Activated CD4-positive, alpha-beta T cell treated with anti-CD3 and anti-CD28 coated beads, Interleukin-2, amount 50 U/mL, for 24 hours (primary cell): ENCODE measurements at regions not wholly inside any gene's neighbourhood (a gene's known extent, or its start where the extent isn't known, plus 50 kb on each side); places are given as distances from the start of the nearest gene placed in this dataset.
"Not testable (repeated sequence)": the region's sequence is repeated elsewhere in the genome, so short reads cannot be mapped to it uniquely, and the experiment has no call there.

ENCODE experiments used
- DNase-seq, 2 donors: peaks; one replicate each; pipeline ENCODE4 v3.0.0-alpha.2; 2020; ENCODE audit warnings: low read depth in 1 of 2, low spot score in 1 of 2

DNA sequence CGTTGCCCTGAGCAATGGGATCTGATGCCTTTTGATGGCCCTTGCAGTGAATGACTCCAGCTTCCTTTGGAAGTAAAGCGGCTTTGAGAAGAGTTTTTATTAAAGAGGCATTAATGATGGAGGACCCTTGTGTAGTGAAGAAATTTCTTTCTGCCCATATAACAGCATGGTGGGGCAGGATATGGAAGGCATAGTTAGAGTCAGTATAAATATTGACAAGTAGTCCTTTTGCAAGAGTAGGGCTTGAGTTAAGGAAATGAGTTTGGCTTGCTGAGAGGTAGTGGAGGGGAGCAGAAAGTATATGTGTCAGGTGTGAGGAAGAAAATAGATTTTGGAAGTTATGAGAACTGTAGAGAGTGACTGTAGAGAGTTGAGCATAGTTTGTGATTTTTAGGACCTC, 254.1 kb upstream of the DIO3 start:
- not testable (repeated sequence) for DNase-seq

DNA sequence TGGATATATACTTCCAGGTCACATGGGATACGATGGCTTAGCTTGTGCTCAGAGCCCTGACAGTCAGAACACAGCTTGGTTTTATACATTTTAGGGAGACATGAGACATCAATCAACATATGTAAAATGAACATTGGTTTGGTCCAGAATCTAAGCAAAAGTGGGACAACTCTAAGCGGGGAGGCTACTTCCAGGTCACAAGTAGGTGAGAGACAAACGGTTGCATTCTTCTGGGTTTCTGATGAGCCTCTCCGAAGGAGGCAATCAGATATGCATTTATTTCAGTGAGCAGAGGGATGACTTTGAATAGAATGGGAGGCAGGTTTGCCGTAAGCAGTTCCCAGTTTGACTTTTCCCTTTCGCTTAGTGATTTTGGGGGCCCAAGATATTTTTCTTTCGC, 250.1 kb upstream of the DIO3 start:
- not testable (repeated sequence) for DNase-seq

DNA sequence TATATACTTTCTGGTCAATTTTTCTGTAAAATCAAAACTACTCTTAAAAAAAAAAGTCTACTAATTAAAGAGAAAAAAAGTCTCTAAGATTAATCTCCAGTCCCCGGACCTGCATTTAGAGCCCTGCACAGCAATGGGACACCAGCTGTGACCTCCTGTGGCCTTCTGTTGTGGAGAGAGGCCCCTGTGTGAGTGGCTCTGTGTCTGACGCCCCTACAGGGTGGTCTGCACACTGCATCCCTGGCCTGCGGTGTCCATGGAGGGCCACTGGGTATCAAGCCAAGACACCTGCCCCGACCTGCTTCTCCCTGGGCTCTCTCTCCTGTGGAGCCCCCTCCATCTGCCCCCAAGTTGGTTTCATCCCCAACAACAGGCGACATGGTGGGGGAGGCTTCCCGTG, 248.0 kb upstream of the DIO3 start:
- no peak for DNase-seq

DNA sequence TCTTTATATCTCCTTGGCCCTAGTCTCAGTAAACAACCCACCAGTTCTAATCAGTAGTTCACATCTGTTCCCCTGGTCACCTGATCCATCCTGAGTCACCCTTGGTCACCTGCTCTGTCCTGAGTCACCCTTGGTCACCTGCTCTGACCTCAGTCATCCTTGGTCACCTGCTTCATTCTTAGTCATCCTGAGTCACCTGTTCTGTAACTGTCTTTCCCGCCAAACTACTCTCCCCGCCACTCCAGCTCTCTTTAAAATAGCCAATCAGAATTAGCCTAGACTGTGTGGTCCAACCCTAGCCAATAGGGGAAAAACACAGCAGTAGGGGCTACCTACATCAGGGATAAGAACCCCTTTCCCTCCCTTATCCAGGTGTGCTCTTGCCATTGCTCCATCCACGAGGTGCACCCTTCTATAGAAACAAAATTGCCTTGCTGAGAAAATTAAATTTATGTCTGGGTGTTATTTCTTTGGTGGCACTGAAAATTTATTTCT, 245.4 kb upstream of the DIO3 start:
- DNase-seq = no peak

DNA sequence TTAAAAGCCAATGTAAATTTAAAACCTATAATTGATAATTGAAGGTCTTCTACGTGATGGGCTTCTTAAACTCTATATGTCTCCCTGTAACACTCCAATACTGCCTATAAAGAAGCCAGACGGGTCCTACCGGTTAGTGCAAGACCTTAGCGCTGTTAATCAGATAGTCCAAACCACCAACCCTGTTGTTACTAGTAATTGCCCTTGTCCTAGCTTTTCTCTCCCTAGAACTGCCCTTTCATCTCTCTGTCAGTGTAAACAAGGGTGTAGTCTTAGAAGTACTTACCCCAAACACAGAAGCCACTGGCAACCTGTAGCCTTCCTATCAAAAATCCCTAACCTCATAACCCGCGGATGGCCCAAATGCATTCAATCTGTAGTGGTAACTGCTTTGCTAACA, 243.0 kb upstream of the DIO3 start:
- DNase-seq = no peak

DNA sequence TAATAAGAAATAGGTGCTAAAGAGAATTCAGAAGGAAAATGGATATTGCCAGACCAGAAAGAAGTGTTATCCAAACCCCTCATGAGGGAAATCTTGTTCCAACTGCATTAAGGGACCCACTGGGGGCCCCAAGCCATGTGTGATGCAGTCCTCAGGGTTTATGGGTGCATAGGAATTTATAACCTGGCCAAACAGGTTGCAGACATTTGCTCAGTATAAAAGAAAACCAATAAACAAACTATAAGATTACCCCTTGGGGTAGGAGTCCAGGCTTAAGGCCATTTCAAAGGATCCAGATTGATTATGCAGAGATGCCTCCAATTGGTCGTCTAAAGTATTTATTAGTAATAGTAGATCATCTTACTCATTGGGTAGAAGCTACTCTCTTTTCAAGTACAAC, 240.9 kb upstream of the DIO3 start:
- no peak for DNase-seq

DNA sequence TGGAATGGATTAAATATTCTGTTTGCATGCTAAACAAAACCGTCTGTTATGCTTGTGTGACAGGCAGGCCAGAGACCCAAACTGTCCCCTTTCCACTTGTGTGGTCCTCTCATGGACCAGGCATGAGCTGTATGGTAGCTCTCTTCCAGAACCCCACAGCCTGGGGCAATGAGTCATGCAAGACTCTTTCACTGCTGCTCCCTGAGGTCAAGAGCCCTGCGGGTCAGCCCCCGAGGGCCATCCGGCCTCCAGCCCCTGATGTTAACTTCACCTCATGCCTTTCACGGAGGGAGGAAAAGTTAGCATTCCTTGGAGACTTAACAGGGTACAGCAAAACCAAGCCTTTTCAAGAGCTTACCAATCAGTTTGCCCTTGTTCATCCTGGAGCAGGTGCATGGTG, 239.1 kb upstream of the DIO3 start:
- DNase-seq = no peak

DNA sequence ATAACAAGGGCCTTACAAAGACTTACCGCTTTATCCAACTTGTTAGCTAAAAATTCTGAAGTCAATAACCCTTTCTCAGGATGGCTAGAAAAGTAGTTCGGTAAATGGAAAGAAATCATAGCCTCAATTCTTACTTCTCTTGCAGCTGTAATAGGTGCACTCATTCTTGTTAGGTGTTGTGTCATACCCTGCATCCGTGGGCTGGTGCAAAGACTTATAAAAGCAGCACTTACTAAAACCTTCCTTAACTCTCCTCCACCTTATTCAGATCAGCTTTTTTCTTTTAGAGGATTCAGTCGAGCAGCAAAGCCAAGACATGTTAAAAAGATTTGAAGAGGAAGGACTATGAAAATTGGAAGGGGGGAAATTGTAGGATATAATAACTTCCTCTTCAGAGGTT, 238.2 kb upstream of the DIO3 start:
- DNase-seq = no peak

DNA sequence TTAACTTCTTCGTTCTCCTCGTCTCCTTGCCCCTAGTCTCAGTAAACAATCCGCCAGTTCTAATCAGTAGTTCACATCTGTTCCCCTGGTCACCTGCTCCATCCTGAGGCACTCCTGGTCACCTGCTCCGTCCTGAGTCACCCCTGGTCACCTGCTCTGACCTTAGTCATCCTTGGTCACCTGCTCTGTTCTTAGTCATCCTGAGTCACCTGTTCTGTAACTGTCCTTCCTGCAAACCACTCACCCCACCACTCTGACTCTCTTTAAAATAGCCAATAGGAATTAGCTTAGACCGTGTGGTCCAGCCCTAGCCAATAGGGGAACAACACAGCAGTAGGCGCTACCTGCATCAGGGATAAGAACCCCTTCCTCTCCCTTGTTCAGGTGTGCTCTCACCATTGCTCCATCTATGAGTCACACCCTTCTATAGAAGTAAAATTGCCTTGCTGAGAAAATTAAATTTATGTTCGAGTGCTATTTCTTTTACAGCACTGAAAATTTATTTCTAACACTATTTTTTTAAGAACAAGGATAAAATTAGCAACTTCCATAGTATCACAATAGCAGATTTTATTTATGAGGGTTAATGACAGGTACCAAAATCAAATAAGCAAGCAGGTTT, 237.6 kb upstream of the DIO3 start:
- not testable (repeated sequence) for DNase-seq

DNA sequence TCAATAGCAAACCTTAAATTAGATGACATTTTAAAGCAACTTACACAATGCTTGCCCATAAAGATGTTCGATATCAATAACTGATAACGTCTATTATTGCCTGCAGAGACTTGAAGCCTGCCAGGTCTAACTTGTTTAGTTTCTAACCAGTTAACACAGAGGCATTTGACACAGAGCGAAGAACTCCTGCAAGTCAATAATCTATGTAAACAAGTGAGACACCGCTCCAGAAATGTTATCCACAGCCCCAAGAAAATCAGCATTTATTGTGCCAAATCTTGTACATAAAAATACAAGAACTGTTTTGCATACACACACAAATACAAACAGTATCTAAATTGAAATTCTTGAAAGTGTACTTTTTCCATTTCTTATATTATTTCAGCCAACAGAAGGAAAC, 236.0 kb upstream of the DIO3 start:
- DNase-seq = no peak

DNA sequence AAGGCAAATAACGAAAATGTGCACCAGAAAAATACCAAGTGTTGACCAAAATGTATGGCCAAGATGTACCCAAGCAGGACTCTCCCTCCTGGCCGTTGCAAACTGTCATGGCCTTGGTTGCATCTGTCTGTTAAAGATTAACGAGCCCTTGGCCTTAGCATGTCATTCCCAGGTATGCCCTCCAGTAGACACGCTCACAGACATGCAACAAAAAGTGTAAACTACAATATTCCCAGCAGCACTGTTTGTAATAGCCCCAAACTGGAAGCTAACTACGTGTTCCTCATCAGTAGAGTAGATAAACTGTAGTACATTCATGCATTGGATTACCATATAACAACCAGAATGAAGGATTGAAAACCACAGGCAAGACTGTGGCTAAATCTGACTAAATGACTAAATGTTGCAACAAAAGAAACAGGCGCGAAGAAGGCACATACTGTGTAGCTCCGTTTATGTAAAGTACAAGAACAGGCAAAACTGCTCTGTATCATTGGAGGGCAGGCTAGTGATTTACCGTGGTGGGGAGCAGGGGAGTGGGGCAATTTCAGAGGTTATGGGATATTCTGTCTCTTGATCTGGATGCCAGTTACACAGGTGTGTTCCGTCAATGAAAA, 232.8 kb upstream of the DIO3 start:
- no peak for DNase-seq

DNA sequence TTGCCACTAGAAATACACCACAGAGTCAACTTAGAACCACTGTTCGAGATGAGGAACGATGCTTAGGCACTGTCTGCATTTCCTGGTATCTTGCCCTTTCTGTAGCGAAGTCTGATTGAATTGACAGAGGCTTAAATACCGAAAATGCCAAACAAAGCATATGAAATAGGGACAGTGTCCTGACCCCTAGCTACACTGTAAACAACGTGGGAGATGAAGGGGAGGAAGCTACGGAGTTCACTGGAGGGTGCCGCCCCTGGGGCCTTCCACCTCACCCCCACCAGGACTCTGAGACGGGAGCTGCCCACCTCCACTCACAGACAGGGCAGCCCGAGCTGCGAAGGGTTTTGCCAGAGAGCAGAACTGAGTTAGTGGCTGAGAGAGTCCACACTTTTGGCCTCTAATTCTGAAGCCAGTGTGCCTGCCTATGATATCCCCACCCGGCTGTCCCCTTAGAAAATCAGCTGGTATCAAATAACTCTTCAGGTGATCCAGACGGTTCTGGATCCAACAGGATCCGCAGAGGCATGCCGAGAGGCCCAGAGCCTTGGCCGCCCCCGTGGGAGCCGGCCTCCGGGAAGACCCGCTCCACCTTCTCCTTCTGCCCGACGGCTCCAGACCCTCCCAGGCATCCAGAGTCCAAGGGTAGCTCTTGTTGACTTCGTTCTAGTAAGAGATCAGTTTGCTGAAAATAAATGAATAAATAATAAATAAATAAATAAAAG, 230.7 kb upstream of the DIO3 start:
- DNase-seq = no peak

DNA sequence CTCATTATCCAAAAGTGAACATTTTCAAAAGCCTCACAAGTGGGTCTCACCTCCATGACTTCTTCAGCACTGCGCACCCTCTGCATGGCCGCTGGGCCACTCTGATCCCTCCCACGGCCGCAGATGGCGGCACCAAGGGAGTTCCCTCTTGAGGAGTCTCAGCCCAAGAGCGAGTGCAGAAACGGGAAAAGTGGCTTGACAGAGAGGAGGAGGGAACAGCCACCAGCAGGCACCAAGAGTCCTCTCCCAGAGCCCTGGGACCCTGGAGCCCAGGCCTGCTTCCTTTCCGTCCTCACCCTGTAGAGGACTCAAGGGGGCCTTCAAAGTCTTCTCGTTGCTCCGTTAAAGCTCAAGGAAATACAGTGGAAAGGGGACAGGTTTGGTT, 230.2 kb upstream of the DIO3 start:
- DNase-seq = no peak

DNA sequence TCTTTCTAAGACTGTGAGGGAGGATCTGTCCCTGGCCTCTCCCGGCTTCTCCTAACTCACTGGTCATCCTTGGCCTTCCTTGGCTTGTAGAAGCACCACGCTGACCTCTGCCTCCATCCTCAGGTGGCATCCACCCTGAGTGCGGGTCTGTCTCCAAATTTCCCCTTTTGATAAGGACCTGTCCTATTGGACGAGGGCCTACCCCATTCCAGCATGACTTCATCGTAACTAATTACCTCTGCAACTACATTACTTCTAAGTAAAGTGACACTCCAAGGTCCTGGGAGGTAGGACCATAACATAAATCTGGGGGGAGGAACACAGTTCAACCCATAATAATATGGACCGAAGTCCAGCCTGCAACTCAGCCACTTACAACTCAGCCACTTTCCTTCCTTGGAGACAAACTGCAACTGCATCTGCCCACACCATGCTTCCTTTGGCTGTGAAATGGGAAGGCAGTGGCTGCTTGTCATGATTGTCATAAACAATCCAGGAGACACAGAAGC, 229.6 kb upstream of the DIO3 start:
- DNase-seq = no peak

DNA sequence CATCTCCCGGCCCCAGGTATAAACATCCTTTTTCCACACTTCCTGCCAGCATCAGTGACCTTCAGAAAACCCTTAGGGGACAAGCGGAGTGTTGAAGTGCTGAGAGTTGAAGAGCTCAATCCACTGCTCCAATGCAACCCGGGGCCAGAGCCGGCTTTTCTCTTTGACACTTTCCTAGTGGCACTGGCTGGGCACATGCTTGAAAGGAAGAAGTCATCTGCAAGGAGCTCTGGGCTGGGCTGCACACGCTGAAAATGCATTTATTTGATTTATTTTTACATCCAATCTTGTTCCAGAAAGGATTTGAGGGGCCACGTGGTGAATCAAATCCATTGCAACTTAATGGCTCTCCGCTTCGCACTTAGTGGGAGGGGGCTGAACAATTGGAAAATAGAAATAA, 229.0 kb upstream of the DIO3 start:
- no peak for DNase-seq

DNA sequence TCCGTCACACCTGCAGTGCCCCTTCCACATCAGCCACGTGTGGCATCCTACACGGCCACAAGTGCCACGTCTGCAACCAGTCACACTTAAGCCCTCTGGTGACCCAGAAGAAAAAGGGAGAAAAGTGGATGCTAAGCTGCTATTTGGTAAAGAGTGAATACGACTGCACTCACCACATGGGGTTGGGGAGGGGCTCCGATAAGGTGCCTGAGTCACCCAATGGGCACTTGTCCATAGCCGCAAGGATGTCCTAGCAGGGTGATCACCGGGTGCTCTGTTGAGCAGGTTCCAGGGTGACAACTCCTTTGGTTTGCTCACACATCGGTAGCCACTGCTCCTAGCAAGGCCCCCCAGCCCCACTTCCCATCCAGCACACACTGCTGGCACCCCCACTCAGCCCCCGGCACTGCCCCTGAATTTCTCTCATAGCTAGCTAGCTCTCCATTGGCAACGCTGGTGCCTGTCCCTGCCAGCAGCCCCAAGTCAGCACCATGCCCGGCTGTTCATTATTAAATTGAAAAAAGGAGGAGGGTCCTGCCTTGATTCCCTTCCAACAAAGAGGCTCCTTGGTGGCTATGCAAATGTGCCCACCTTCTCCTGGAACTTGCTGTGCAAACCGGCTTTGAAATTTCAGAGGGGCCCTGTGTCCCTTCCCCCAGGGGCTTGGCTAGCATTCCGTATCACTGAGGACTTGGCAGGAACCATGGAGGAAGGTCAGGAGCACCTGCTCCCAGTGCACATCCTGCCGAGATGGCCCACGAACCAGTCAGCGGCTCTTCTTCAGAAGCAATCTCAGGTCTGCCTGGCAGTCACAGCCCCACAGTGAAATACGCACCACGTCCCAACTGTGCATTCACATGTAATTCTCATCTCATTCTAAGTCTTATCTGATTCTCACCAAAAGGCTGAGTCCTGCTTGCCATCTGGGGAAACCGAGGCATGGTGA, 227.7 kb upstream of the DIO3 start:
- no peak for DNase-seq

DNA sequence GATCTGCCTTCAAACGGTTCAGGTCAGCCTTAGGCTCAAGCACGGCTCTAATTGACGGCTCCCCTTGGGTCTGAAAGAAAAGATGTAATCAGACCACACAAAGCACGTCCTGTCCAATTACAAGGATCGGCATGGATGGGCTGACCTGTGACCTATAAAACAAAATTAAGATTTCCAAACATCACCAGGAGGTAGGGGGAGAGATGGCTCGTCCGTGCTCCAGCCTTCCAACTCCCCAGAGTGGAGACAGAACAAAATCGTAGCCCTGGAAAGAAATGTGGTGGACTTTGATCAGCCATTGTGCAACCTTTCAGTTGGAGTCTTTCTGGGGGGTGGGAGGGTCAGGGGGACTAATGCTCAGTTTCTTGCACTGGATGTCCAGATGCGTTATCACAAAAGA, 226.6 kb upstream of the DIO3 start:
- DNase-seq = no peak

DNA sequence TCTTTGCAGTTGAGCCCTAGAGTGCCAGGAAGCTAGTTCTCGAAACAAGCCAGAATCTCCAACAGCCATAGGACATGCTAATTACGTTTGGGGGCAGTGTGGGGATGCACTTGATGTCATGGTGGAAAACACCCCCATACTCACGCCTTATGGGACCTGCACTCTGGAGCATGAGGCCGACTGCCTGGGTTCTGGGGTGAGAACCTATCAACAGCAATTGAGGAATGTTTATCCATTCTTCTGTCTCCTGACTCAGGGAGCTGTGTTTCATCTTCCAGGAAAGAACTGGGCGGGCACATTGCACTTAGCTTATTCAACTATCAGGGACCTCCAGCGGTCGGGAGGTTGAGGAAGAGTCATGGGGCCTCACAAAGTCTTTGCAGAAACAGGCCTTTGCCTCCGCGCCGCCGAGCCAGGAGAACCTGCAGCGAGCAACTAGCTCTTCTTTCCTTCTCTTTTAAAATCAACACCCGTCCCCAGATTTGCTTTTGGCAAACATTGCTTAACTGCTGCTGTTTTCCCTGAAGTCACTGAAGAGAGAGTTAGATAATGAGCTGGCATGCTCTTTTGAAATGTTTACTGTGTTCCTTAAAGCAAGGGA, 226.1 kb upstream of the DIO3 start:
- no peak for DNase-seq

DNA sequence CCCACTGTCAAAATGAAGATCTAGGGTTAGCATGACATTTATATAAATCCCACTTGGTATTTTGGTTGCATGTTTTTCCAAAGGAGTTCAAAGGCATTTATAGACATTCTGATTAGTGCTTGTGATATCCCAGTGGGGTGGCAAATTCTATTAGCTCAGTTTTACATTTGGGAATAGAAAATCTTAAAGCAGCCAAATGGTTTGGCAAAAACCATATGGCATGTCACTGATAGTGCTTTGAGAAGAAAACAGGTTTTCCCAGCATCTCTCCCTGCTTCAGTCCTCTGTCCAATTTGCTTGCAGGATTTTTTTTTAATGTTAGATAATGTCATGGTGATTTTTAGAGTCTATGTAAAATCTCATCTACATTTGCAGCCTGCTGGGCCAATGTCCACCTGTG, 225.1 kb upstream of the DIO3 start:
- no peak for DNase-seq

DNA sequence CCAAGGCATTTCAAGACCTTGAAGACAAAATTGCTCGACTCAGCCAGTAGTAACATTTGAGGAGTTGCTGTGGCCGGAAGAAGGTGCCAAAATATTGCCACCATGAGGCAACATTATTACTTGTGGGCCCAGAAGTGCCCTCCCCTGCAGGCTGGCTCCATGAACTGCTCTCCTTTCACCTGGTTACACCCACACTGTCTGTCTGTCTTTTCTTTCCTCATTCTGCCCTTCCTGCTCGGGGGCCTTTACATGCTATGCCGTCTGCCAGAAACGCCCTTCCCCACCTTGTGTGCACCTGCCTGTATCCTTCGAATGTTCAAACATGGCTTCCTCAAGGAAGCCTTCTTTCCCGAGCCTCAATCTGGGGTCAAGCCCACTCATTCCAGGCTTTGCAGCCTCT, 224.2 kb upstream of the DIO3 start:
- no peak for DNase-seq

DNA sequence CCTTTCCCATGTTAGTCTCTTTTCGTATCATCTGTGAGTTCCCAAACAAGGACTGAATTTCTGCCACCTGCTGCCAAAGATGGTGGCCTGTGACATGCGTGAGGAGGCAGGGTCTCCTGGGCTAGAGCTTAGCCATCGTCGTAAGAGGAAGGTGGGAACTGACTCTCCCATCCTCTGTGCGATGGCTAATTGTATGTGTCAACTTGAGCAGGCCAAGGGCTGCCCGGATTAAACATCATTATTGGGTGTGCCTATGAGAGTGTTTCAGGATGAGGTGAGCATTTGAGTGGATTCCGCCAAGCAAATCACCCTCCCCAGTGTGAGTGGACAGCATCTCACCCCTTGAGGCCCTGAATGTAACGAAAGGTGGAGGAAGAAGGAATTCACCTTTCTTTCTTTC, 220.7 kb upstream of the DIO3 start:
- no peak for DNase-seq
